HG03039 (cell line): ENCODE measurements at regions not wholly inside any gene's neighbourhood (a gene's known extent, or its start where the extent isn't known, plus 50 kb on each side); places are given as distances from the start of the nearest gene placed in this dataset.
"Not testable (repeated sequence)": the region's sequence is repeated elsewhere in the genome, so short reads cannot be mapped to it uniquely, and the experiment has no call there.

Experiments
- ATAC-seq: cut with Tn5 transposase; IDR thresholded peaks from one replicate; pipeline ENCODE4 v1.9.1; 2021; ENCODE audit warnings: mild to moderate bottlenecking, moderate library complexity; ENCODE audit not compliant: unreplicated experiment

GRCh38 chr2:195538937-195539336 lies 118.1 kb upstream of the SLC39A10 start:
- no peak for ATAC-seq

- ATAC-seq, result no peak
These were observed 119.2 kb upstream of the SLC39A10 start for GRCh38 chr2:195537811-195538210.

GRCh38 chr2:195536906-195537305 lies 120.1 kb upstream of the SLC39A10 start:
- ATAC-seq, result no peak

GRCh38 chr2:195535911-195536522 lies 121.0 kb upstream of the SLC39A10 start:
- peak; percentile 83 for ATAC-seq

- no peak for ATAC-seq
These were observed 122.1 kb upstream of the SLC39A10 start for GRCh38 chr2:195534971-195535370.

GRCh38 chr2:195533771-195534642 lies 123.0 kb upstream of the SLC39A10 start:
- peak; percentile 55 for ATAC-seq

- peak; percentile 33 for ATAC-seq
These were observed 124.3 kb upstream of the SLC39A10 start for GRCh38 chr2:195532628-195533271.

- ATAC-seq, result no peak
These were observed 124.8 kb upstream of the SLC39A10 start for GRCh38 chr2:195532255-195532627.

- no peak for ATAC-seq
These were observed 125.3 kb upstream of the SLC39A10 start for GRCh38 chr2:195531754-195532153.

- ATAC-seq, result not testable (repeated sequence)
These were observed 133.8 kb upstream of the SLC39A10 start for GRCh38 chr2:195523242-195523641.

- ATAC-seq, result no peak
These were observed 135.4 kb upstream of the SLC39A10 start for GRCh38 chr2:195521589-195521988.

GRCh38 chr2:195520671-195521155 lies 136.3 kb upstream of the SLC39A10 start:
- no peak for ATAC-seq

GRCh38 chr2:195515551-195515950 lies 141.5 kb upstream of the SLC39A10 start:
- ATAC-seq, result no peak

GRCh38 chr2:195514365-195514764 lies 142.7 kb upstream of the SLC39A10 start:
- ATAC-seq, result no peak

GRCh38 chr2:195513119-195513518 lies 143.9 kb upstream of the SLC39A10 start:
- ATAC-seq, result no peak

GRCh38 chr2:195509551-195509950 lies 147.5 kb upstream of the SLC39A10 start:
- ATAC-seq, result no peak

GRCh38 chr2:195508139-195508455 lies 148.9 kb upstream of the SLC39A10 start:
- no peak for ATAC-seq

GRCh38 chr2:195507447-195508138 lies 149.4 kb upstream of the SLC39A10 start:
- ATAC-seq, result no peak

- ATAC-seq, result peak; percentile 90
These were observed 151.3 kb upstream of the SLC39A10 start for GRCh38 chr2:195505701-195506100.

GRCh38 chr2:195503208-195503607 lies 153.8 kb upstream of the SLC39A10 start:
- no peak for ATAC-seq

GRCh38 chr2:195501746-195502145 lies 155.3 kb upstream of the SLC39A10 start:
- ATAC-seq, result no peak
